ENCODE measurements at regions not wholly inside any gene's neighbourhood (a gene's known extent, or its start where the extent isn't known, plus 50 kb on each side); places are given as distances from the start of the nearest gene placed in this dataset.

GRCh38 chr12:90036637-90037036, 328.0 kb upstream of the ATP2B1 start:
- Histone ChIP-seq H3K27me3 (no peaks in the 10 kb centered on the region), H3K4me1 (no peaks in the 10 kb centered on the region), H3K4me3 (no peak overlapping the region), H3K36me3 (no peaks in the 10 kb centered on the region), H3K27ac (no peak overlapping the region), H3K9me3 (peaks cover 0 to 4% (median 0%) of the 10 kb centered on the region in 4 donors)
- 43 to 56% (median 54%) methylated on average over 2 of the region's 2 CpGs for WGBS, 5 donors
- no peak for TF ChIP-seq POLR2A (IDR thresholded peaks at IDR 0.05)
- TF ChIP-seq POLR2AphosphoS5 (IDR thresholded peaks at IDR 0.05) = no peak
- intact Hi-C loops (cut with DNase I; ENCODE audit: low total_unique reads) = no loop called here
- DNase-seq = no peak

- no peak for TF ChIP-seq CTCF (IDR thresholded peaks at IDR 0.05)
- TF ChIP-seq EP300 (IDR thresholded peaks at IDR 0.05) = no peak
- TF ChIP-seq POLR2A (IDR thresholded peaks at IDR 0.05) = no peak
- TF ChIP-seq POLR2AphosphoS5 (IDR thresholded peaks at IDR 0.05) = no peak
- no peaks in the 10 kb centered on the region for H3K27me3 ChIP-seq
- H3K4me3 ChIP-seq = no peak overlapping the region
- DNase-seq = no peak
- no peaks in the 10 kb centered on the region for H3K4me1 ChIP-seq
- intact Hi-C loops (cut with DNase I; ENCODE audit: low total_unique reads) = no loop called here
- no peaks in the 10 kb centered on the region for H3K36me3 ChIP-seq
- H3K27ac ChIP-seq = no peak overlapping the region
- H3K9me3 ChIP-seq = no peaks in the 10 kb centered on the region
These were observed 322.1 kb upstream of the ATP2B1 start for GRCh38 chr12:90030726-90031125.

- no peak for TF ChIP-seq CTCF (IDR thresholded peaks at IDR 0.05)
- no peak for TF ChIP-seq POLR2AphosphoS5 (IDR thresholded peaks at IDR 0.05)
- no peak for TF ChIP-seq POLR2A (IDR thresholded peaks at IDR 0.05)
- TF ChIP-seq EP300 (IDR thresholded peaks at IDR 0.05) = no peak
- no peak overlapping the region for H3K4me3 ChIP-seq
- intact Hi-C loops (cut with DNase I; ENCODE audit: low total_unique reads) = no loop called here
- no peaks in the 10 kb centered on the region for H3K9me3 ChIP-seq
- DNase-seq = no peak
- H3K4me1 ChIP-seq = no peaks in the 10 kb centered on the region
- WGBS, 5 donors = 57 to 76% (median 69%) methylated on average over 2 of the region's 2 CpGs
- no peak overlapping the region for H3K27ac ChIP-seq
- no peaks in the 10 kb centered on the region for H3K36me3 ChIP-seq
- H3K27me3 ChIP-seq = no peaks in the 10 kb centered on the region
These were observed 320.7 kb upstream of the ATP2B1 start for GRCh38 chr12:90029317-90029716.

- peak in 1 of 2 donors; percentile 32 for DNase-seq
- TF ChIP-seq POLR2AphosphoS5 (IDR thresholded peaks at IDR 0.05) = no peak
- no peak for TF ChIP-seq CTCF (IDR thresholded peaks at IDR 0.05)
- TF ChIP-seq POLR2A (IDR thresholded peaks at IDR 0.05) = no peak
- TF ChIP-seq EP300 (IDR thresholded peaks at IDR 0.05) = no peak
- H3K4me1 ChIP-seq = no peaks in the 10 kb centered on the region
- no peaks in the 10 kb centered on the region for H3K36me3 ChIP-seq
- no peak overlapping the region for H3K27ac ChIP-seq
- H3K27me3 ChIP-seq = no peaks in the 10 kb centered on the region
- H3K9me3 ChIP-seq = no peaks in the 10 kb centered on the region
- no peak overlapping the region for H3K4me3 ChIP-seq
- intact Hi-C loops (cut with DNase I; ENCODE audit: low total_unique reads) = no loop called here
These were observed 320.0 kb upstream of the ATP2B1 start for GRCh38 chr12:90028635-90029051.

GRCh38 chr12:90027889-90028634, 319.4 kb upstream of the ATP2B1 start:
- no peak overlapping the region for H3K4me3 ChIP-seq
- H3K36me3 ChIP-seq = no peaks in the 10 kb centered on the region
- TF ChIP-seq POLR2A (IDR thresholded peaks at IDR 0.05) (no peak), POLR2AphosphoS5 (IDR thresholded peaks at IDR 0.05) (no peak), EP300 (IDR thresholded peaks at IDR 0.05) (no peak), CTCF (IDR thresholded peaks at IDR 0.05) (no peak)
- WGBS, 5 donors = 82 to 90% (median 88%) methylated on average over 5 of the region's 5 CpGs
- H3K27me3 ChIP-seq = no peaks in the 10 kb centered on the region
- H3K4me1 ChIP-seq = no peaks in the 10 kb centered on the region
- DNase-seq = no peak
- no peak overlapping the region for H3K27ac ChIP-seq
- intact Hi-C loops (cut with DNase I; ENCODE audit: low total_unique reads) = no loop called here
- H3K9me3 ChIP-seq = no peaks in the 10 kb centered on the region

All from stomach (tissue), 8 donors.